WTC11 (cell line): ENCODE measurements at regions not wholly inside any gene's neighbourhood (a gene's known extent, or its start where the extent isn't known, plus 50 kb on each side); places are given as distances from the start of the nearest gene placed in this dataset.

Experiments used
- ELF4 ChIP-seq: sonication (generic); formaldehyde crosslinking; IDR thresholded peaks from 2 replicates; pipeline ENCODE4 v1.8.1; 2022; ENCODE audit warnings: low read depth, mild to moderate bottlenecking, moderate library complexity, missing genetic modification reagents
- RELA ChIP-seq: sonication (generic); formaldehyde crosslinking; IDR thresholded peaks from 2 replicates; pipeline ENCODE4 v1.8.1; 2022; ENCODE audit warnings: missing genetic modification reagents, mild to moderate bottlenecking, borderline replicate concordance
- SP1 ChIP-seq: sonication (generic); formaldehyde crosslinking; conservative IDR thresholded peaks from 2 replicates; pipeline ENCODE4 v1.8.1; 2022; ENCODE audit warnings: missing genetic modification reagents
- STAT6 ChIP-seq: sonication (generic); formaldehyde crosslinking; conservative IDR thresholded peaks from 2 replicates; pipeline ENCODE4 v1.8.1; 2023; ENCODE audit warnings: mild to moderate bottlenecking, low read depth, missing genetic modification reagents, moderate library complexity
- TCF7 ChIP-seq: sonication (generic); formaldehyde crosslinking; IDR thresholded peaks from 2 replicates; pipeline ENCODE4 v1.8.0; 2022; ENCODE audit warnings: mild to moderate bottlenecking, low read depth, missing genetic modification reagents, moderate library complexity
- ZNF232 ChIP-seq: sonication (generic); formaldehyde crosslinking; IDR thresholded peaks from 2 replicates; pipeline ENCODE4 v1.8.0; 2022; ENCODE audit warnings: mild to moderate bottlenecking, missing genetic modification reagents
- TF ChIP-seq, protein P1 (sequence below): fragments of 200-600 bp; IDR thresholded peaks from 2 replicates; pipeline ENCODE4 v1.8.0; 2022; ENCODE audit warnings: antibody characterized with exemption
- TF ChIP-seq, protein P2 (sequence below): sonication (generic); formaldehyde crosslinking; IDR thresholded peaks from 2 replicates; pipeline ENCODE4 v1.8.0; 2023; ENCODE audit warnings: missing genetic modification reagents, mild to moderate bottlenecking, borderline replicate concordance
- TF ChIP-seq, protein P3 (sequence below): sonication (generic); formaldehyde crosslinking; IDR thresholded peaks from 2 replicates; pipeline ENCODE4 v1.8.0; 2022; ENCODE audit warnings: missing genetic modification reagents
- TF ChIP-seq, protein P4 (sequence below): sonication (generic); formaldehyde crosslinking; IDR thresholded peaks from 2 replicates; pipeline ENCODE4 v1.8.1; 2023; ENCODE audit warnings: mild to moderate bottlenecking, missing genetic modification reagents, moderate library complexity

DNA sequence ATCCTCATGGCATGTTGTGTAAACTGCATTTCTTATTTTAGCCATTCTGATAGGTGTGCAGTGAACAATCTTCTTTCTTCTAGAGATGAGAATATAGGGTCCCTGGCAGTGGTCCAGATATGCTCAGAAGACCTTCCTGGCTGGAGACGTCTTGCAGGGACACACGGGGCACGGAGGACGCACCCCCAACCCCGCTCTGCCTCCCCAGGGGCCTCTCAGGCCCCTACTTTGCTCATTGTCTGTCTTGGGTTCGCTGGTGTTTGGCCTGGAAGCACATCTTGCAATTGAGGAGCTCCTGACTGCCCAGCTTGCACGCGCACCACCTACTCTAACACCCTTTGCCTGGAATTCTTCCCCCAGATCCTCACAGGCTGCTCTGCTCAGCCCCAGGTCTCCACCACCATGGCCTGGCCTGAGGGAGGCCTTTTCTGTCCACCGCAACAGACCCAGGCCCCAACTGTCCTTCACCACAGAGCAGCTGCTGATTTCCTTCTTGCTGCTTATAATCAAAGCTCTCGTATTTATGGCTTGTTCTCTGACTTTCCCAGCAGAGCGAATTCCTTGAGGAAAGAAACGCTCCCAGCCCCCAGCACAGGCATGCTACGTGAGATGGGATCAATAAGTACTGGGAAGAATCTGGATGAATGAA lies 295.9 kb upstream of the HDAC4 start:
- TF ChIP-seq, protein P1, sequence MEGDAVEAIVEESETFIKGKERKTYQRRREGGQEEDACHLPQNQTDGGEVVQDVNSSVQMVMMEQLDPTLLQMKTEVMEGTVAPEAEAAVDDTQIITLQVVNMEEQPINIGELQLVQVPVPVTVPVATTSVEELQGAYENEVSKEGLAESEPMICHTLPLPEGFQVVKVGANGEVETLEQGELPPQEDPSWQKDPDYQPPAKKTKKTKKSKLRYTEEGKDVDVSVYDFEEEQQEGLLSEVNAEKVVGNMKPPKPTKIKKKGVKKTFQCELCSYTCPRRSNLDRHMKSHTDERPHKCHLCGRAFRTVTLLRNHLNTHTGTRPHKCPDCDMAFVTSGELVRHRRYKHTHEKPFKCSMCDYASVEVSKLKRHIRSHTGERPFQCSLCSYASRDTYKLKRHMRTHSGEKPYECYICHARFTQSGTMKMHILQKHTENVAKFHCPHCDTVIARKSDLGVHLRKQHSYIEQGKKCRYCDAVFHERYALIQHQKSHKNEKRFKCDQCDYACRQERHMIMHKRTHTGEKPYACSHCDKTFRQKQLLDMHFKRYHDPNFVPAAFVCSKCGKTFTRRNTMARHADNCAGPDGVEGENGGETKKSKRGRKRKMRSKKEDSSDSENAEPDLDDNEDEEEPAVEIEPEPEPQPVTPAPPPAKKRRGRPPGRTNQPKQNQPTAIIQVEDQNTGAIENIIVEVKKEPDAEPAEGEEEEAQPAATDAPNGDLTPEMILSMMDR = no peak
- no peak for TF ChIP-seq ELF4 (CRISPR knock-in tag)
- no peak for TF ChIP-seq ZNF232 (CRISPR knock-in tag)
- no peak for TF ChIP-seq TCF7
- no peak for TF ChIP-seq RELA (CRISPR knock-in tag)
- TF ChIP-seq SP1 (CRISPR knock-in tag) = no peak
- TF ChIP-seq STAT6 = no peak
- TF ChIP-seq, protein P2, sequence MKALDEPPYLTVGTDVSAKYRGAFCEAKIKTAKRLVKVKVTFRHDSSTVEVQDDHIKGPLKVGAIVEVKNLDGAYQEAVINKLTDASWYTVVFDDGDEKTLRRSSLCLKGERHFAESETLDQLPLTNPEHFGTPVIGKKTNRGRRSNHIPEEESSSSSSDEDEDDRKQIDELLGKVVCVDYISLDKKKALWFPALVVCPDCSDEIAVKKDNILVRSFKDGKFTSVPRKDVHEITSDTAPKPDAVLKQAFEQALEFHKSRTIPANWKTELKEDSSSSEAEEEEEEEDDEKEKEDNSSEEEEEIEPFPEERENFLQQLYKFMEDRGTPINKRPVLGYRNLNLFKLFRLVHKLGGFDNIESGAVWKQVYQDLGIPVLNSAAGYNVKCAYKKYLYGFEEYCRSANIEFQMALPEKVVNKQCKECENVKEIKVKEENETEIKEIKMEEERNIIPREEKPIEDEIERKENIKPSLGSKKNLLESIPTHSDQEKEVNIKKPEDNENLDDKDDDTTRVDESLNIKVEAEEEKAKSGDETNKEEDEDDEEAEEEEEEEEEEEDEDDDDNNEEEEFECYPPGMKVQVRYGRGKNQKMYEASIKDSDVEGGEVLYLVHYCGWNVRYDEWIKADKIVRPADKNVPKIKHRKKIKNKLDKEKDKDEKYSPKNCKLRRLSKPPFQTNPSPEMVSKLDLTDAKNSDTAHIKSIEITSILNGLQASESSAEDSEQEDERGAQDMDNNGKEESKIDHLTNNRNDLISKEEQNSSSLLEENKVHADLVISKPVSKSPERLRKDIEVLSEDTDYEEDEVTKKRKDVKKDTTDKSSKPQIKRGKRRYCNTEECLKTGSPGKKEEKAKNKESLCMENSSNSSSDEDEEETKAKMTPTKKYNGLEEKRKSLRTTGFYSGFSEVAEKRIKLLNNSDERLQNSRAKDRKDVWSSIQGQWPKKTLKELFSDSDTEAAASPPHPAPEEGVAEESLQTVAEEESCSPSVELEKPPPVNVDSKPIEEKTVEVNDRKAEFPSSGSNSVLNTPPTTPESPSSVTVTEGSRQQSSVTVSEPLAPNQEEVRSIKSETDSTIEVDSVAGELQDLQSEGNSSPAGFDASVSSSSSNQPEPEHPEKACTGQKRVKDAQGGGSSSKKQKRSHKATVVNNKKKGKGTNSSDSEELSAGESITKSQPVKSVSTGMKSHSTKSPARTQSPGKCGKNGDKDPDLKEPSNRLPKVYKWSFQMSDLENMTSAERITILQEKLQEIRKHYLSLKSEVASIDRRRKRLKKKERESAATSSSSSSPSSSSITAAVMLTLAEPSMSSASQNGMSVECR = no peak
- TF ChIP-seq, protein P3, sequence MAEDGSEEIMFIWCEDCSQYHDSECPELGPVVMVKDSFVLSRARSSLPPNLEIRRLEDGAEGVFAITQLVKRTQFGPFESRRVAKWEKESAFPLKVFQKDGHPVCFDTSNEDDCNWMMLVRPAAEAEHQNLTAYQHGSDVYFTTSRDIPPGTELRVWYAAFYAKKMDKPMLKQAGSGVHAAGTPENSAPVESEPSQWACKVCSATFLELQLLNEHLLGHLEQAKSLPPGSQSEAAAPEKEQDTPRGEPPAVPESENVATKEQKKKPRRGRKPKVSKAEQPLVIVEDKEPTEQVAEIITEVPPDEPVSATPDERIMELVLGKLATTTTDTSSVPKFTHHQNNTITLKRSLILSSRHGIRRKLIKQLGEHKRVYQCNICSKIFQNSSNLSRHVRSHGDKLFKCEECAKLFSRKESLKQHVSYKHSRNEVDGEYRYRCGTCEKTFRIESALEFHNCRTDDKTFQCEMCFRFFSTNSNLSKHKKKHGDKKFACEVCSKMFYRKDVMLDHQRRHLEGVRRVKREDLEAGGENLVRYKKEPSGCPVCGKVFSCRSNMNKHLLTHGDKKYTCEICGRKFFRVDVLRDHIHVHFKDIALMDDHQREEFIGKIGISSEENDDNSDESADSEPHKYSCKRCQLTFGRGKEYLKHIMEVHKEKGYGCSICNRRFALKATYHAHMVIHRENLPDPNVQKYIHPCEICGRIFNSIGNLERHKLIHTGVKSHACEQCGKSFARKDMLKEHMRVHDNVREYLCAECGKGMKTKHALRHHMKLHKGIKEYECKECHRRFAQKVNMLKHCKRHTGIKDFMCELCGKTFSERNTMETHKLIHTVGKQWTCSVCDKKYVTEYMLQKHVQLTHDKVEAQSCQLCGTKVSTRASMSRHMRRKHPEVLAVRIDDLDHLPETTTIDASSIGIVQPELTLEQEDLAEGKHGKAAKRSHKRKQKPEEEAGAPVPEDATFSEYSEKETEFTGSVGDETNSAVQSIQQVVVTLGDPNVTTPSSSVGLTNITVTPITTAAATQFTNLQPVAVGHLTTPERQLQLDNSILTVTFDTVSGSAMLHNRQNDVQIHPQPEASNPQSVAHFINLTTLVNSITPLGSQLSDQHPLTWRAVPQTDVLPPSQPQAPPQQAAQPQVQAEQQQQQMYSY = no peak
- TF ChIP-seq, protein P4, sequence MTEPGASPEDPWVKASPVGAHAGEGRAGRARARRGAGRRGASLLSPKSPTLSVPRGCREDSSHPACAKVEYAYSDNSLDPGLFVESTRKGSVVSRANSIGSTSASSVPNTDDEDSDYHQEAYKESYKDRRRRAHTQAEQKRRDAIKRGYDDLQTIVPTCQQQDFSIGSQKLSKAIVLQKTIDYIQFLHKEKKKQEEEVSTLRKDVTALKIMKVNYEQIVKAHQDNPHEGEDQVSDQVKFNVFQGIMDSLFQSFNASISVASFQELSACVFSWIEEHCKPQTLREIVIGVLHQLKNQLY (CRISPR knock-in tag) = no peak
